Heart left ventricle (tissue), 16 donors: ENCODE measurements at regions not wholly inside any gene's neighbourhood (a gene's known extent, or its start where the extent isn't known, plus 50 kb on each side); places are given as distances from the start of the nearest gene placed in this dataset.
"Not testable (repeated sequence)": the region's sequence is repeated elsewhere in the genome, so short reads cannot be mapped to it uniquely, and the experiment has no call there.

ENCODE experiments used
- ATAC-seq, 4 donors: fragments of 200-7000 bp; cut with Tn5 transposase; one replicate each; pipeline ENCODE4 v1.9.1; 2020 to 2022; ENCODE audit warnings: moderate library complexity in 4 of 4, mild to moderate bottlenecking in 3 of 4, moderate number of reproducible peaks in 1 of 4
- DNase-seq, 5 donors: peaks; one replicate each; pipeline ENCODE4 v3.0.0-alpha.2; 2020
- H3K27ac ChIP-seq, 12 donors: fragments of 200-600 bp; sonication (generic) in 4 of 12; one replicate each; pipeline versions ENCODE4 v1.5.0 to v1.8.0; 2016 to 2022; ENCODE audit warnings: mild to moderate bottlenecking in 2 of 12
- H3K27me3 ChIP-seq, 9 donors: fragments of 200-600 bp; sonication (generic) in 2 of 9; one replicate each; pipeline versions ENCODE4 v1.5.1 to v1.8.0; 2016 to 2022; ENCODE audit warnings: mild to moderate bottlenecking in 3 of 9
- H3K36me3 ChIP-seq, 9 donors: fragments of 200-600 bp; sonication (generic) in 2 of 9; one replicate each; pipeline versions ENCODE4 v1.5.0 to v1.8.0; 2018 to 2022; ENCODE audit warnings: mild to moderate bottlenecking in 2 of 9
- H3K4me1 ChIP-seq, 12 donors: fragments of 200-600 bp; sonication (generic) in 4 of 12; one replicate each; pipeline versions ENCODE4 v1.5.0 to v1.8.0; 2016 to 2022; ENCODE audit warnings: mild to moderate bottlenecking in 3 of 12
- H3K4me3 ChIP-seq, 12 donors: fragments of 200-600 bp; sonication (generic) in 4 of 12; one replicate each; pipeline versions ENCODE4 v1.5.0 to v1.8.0; 2017 to 2022; ENCODE audit warnings: mild to moderate bottlenecking in 9 of 12, moderate library complexity in 4 of 12
- H3K9me3 ChIP-seq, 12 donors: fragments of 200-600 bp; sonication (generic) in 4 of 12; one replicate each; pipeline versions ENCODE4 v1.5.0 to v1.8.0; 2016 to 2022; ENCODE audit warnings: mild to moderate bottlenecking in 1 of 12
- WGBS, 4 donors: extraction: QIAGEN DNeasy Blood & Tissue Kit in 2 of 4; methylation state at CpG; one replicate each; pipeline versions ENCODE4 v1.1.5 to v1.1.7; 2013 to 2018; 5-methylcytosine and 5-hydroxymethylcytosine counted together
- intact Hi-C, 10 donors: fragments of 100-400 bp; cut with DNase I; formaldehyde crosslinking; loops; one replicate each; pipeline versions ENCODE4 v1.11.1 to v1.14.2; 2022
- donor health status: ischemic (EF 13 %, LVEDD 7.1; RV severe dilation, severe dysfunction).
- donor health status: healthy with polysubstance abuse.
- donor health status: DM: no; HTN: yes; CAD: no.
- donor health status: DM: no; HTN: no; CAD: no.
- donor health status: ischemic (EF 25% LVEDD 6.9; RV normal size, moderate dysfunction).
- donor health status: ischemic (EF 25% LVEDD 5.7; RV mildly dilated, moderate dysfunction).
- donor health status: healthy.
- donor health status: DM: yes; HTN: yes; CAD: no.
- donor health status: ischemic (EF 35%, LVEDD 5.7; RV mildly dilated, moderate dysfunction).
- donor health status: nonischemic (EF 11% LVEDD 7.7; RV severe dilation, severe dysfunction).
- donor health status: DM: yes; HTN: yes; CAD: no.
- donor health status: PGD.
- donor health status: ischemic (EF 29% LVEDD 5.4; RV normal size, mild dysfunction).
- donor health status: nonischemic (EF 23%, LVEDD 6.1; RV moderate dilation, normal function).

- peak in 3 of 5 donors; percentile 10 to 23 (median 18) for DNase-seq
- 0 to 5% (median 0%) methylated on average over 2 to 42 of the region's 75 CpGs for WGBS, 4 donors
- peak overlapping the region in 2 of 12 donors; percentile 43 to 61 for H3K27ac ChIP-seq
- H3K4me1 ChIP-seq, intact Hi-C loops, H3K9me3 ChIP-seq, H3K36me3 ChIP-seq, ATAC-seq, H3K27me3 ChIP-seq: not testable (repeated sequence)
- peak overlapping the region in 9 of 12 donors; percentile 10 to 47 (median 37) for H3K4me3 ChIP-seq
Measured at GRCh38 chr9:61330342-61331092, 140.7 kb downstream of the SPATA31A7 start.

GRCh38 chr9:61356936-61357335 lies 167.1 kb downstream of the SPATA31A7 start:
- 80 to 87% (median 85%) methylated on average over 1 of the region's 6 CpGs; no CpG with 5 or more reads in 1 of the 4 donors for WGBS, 4 donors

GRCh38 chr9:61374390-61374789 lies 184.6 kb downstream of the SPATA31A7 start:
- not testable (repeated sequence) for ATAC-seq, H3K27ac ChIP-seq
- 38 to 80% methylated on average over 1 of the region's 1 CpG; no CpG with 5 or more reads in 2 of the 4 donors for WGBS, 4 donors

More at GRCh38 chr9:61356936-61357335, 167.1 kb downstream of the SPATA31A7 start:
- H3K4me3 ChIP-seq, intact Hi-C loops, H3K27ac ChIP-seq, DNase-seq, H3K9me3 ChIP-seq, H3K4me1 ChIP-seq, ATAC-seq, H3K36me3 ChIP-seq, H3K27me3 ChIP-seq: not testable (repeated sequence)

GRCh38 chr9:61376159-61376558 lies 186.3 kb downstream of the SPATA31A7 start:
- H3K4me1 ChIP-seq, H3K9me3 ChIP-seq, DNase-seq, H3K4me3 ChIP-seq, intact Hi-C loops, H3K27ac ChIP-seq, H3K36me3 ChIP-seq, H3K27me3 ChIP-seq, ATAC-seq: not testable (repeated sequence)
- WGBS, 4 donors, result no CpG with 5 or more reads among the region's 4 CpGs

More at GRCh38 chr9:61374390-61374789, 184.6 kb downstream of the SPATA31A7 start:
- H3K4me1 ChIP-seq, intact Hi-C loops, DNase-seq, H3K27me3 ChIP-seq, H3K36me3 ChIP-seq, H3K9me3 ChIP-seq, H3K4me3 ChIP-seq: not testable (repeated sequence)

- H3K4me1 ChIP-seq, H3K9me3 ChIP-seq, H3K36me3 ChIP-seq, H3K27me3 ChIP-seq, H3K27ac ChIP-seq, H3K4me3 ChIP-seq, intact Hi-C loops: not testable (repeated sequence)
- peak in 3 of 4 donors; percentile 26 to 75 (median 71) for ATAC-seq
- DNase-seq, result peak in 1 of 5 donors; percentile 18
- 0 to 21% methylated on average over 1 of the region's 11 CpGs; no CpG with 5 or more reads in 2 of the 4 donors for WGBS, 4 donors
Measured at GRCh38 chr9:61386035-61386815, 196.4 kb downstream of the SPATA31A7 start.

- H3K36me3 ChIP-seq, H3K4me3 ChIP-seq, DNase-seq, H3K9me3 ChIP-seq, H3K27ac ChIP-seq, H3K4me1 ChIP-seq, H3K27me3 ChIP-seq, intact Hi-C loops, ATAC-seq: not testable (repeated sequence)
Measured at GRCh38 chr9:61386816-61387102, 196.9 kb downstream of the SPATA31A7 start.

- H3K4me3 ChIP-seq, H3K4me1 ChIP-seq, DNase-seq, ATAC-seq, H3K36me3 ChIP-seq, intact Hi-C loops, H3K27ac ChIP-seq, H3K9me3 ChIP-seq, H3K27me3 ChIP-seq: not testable (repeated sequence)
- no CpG with 5 or more reads among the region's 1 CpG for WGBS, 4 donors
Measured at GRCh38 chr9:61402692-61403091, 212.9 kb downstream of the SPATA31A7 start.

GRCh38 chr9:61411933-61412605 lies 222.2 kb downstream of the SPATA31A7 start:
- H3K27me3 ChIP-seq, ATAC-seq, H3K36me3 ChIP-seq, H3K4me3 ChIP-seq, intact Hi-C loops, H3K27ac ChIP-seq, H3K4me1 ChIP-seq, H3K9me3 ChIP-seq: not testable (repeated sequence)
- DNase-seq, result peak in 1 of 5 donors; percentile 14
- WGBS, 4 donors, result 94 to 100% (median 96%) methylated on average over 8 to 9 of the region's 12 CpGs

- H3K4me1 ChIP-seq, H3K27me3 ChIP-seq, H3K27ac ChIP-seq, ATAC-seq, DNase-seq, intact Hi-C loops, H3K9me3 ChIP-seq, H3K36me3 ChIP-seq, H3K4me3 ChIP-seq: not testable (repeated sequence)
- 64 to 100% (median 88%) methylated on average over 2 of the region's 5 CpGs; no CpG with 5 or more reads in 1 of the 4 donors for WGBS, 4 donors
Measured at GRCh38 chr9:61412738-61413137, 222.9 kb downstream of the SPATA31A7 start.

GRCh38 chr9:61418174-61418573 lies 228.3 kb downstream of the SPATA31A7 start:
- DNase-seq, H3K36me3 ChIP-seq, H3K9me3 ChIP-seq, H3K27ac ChIP-seq, H3K4me3 ChIP-seq, ATAC-seq, H3K4me1 ChIP-seq, H3K27me3 ChIP-seq, intact Hi-C loops: not testable (repeated sequence)
